Omental fat pad (tissue), 3 donors: ENCODE measurements at regions not wholly inside any gene's neighbourhood (a gene's known extent, or its start where the extent isn't known, plus 50 kb on each side); places are given as distances from the start of the nearest gene placed in this dataset.

ENCODE experiments used
- ATAC-seq: fragments of 150-250 bp; one replicate; pipeline ENCODE4 v1.9.1; 2016; ENCODE audit warnings: mild to moderate bottlenecking, moderate library complexity; ENCODE audit not compliant: low FRiP score
- DNase-seq: peaks from one replicate; pipeline ENCODE4 v3.0.0-alpha.2; 2019; ENCODE audit warnings: low spot score
- CTCF ChIP-seq, 3 donors: fragments of 450-650 bp; IDR thresholded peaks; one replicate each; pipeline ENCODE4 v1.5.1; 2016 to 2017; ENCODE audit warnings: antibody characterized with exemption in 3 of 3, mild to moderate bottlenecking in 3 of 3, moderate library complexity in 2 of 3

GRCh38 chr9:26296910-26297572 lies 595.6 kb downstream of the CAAP1 start:
- no peak for TF ChIP-seq CTCF (IDR thresholded peaks at IDR 0.05)
- ATAC-seq (no peak), DNase-seq (no peak)

- no peak for DNase-seq
- ATAC-seq, result no peak
- TF ChIP-seq CTCF (IDR thresholded peaks at IDR 0.05), result no peak
Observed at GRCh38 chr9:26292943-26293342, 599.7 kb downstream of the CAAP1 start.

GRCh38 chr9:26271495-26272122 lies 593.4 kb upstream of the TUSC1 start:
- DNase-seq (no peak), ATAC-seq (no peak)
- TF ChIP-seq CTCF (IDR thresholded peaks at IDR 0.05), result no peak

- ATAC-seq (no peak), DNase-seq (no peak)
- no peak for TF ChIP-seq CTCF (IDR thresholded peaks at IDR 0.05)
Observed at GRCh38 chr9:26266146-26266793, 588.0 kb upstream of the TUSC1 start.

GRCh38 chr9:26264709-26265601 lies 586.7 kb upstream of the TUSC1 start:
- ATAC-seq (no peak), DNase-seq (no peak)
- no peak for TF ChIP-seq CTCF (IDR thresholded peaks at IDR 0.05)

- DNase-seq (no peak), ATAC-seq (no peak)
- TF ChIP-seq CTCF (IDR thresholded peaks at IDR 0.05), result no peak
Observed at GRCh38 chr9:26263478-26263877, 585.2 kb upstream of the TUSC1 start.
